H9 (cell line): ENCODE measurements at regions not wholly inside any gene's neighbourhood (a gene's known extent, or its start where the extent isn't known, plus 50 kb on each side); places are given as distances from the start of the nearest gene placed in this dataset.

Source experiments
- DNase-seq: peaks from one replicate; pipeline ENCODE4 v3.0.0-alpha.2; 2017
- H2AFZ ChIP-seq: one replicate; pipeline ENCODE4 v1.6.1; 2013; ENCODE audit warnings: mild to moderate bottlenecking, low read length, control low read depth, moderate library complexity
- H2AK5ac ChIP-seq: 2 replicates; pipeline ENCODE4 v1.6.1; 2013; ENCODE audit warnings: low read length, control low read depth, mixed read lengths; ENCODE audit not compliant: insufficient read length
- H2BK120ac ChIP-seq: one replicate; pipeline ENCODE4 v1.6.1; 2013; ENCODE audit warnings: low read depth, mild to moderate bottlenecking, low read length, control low read depth, inconsistent platforms; ENCODE audit not compliant: poor library complexity, severe bottlenecking
- H2BK12ac ChIP-seq: 2 replicates; pipeline ENCODE4 v1.6.1; 2013; ENCODE audit warnings: low read length, control low read depth, mixed read lengths, low read depth; ENCODE audit not compliant: insufficient read length
- H2BK15ac ChIP-seq: 2 replicates; pipeline ENCODE4 v1.6.1; 2013; ENCODE audit warnings: low read depth, low read length, control low read depth
- H2BK20ac ChIP-seq: one replicate; pipeline ENCODE4 v1.6.1; 2013; ENCODE audit warnings: low read depth, mild to moderate bottlenecking, low read length, control low read depth, inconsistent platforms; ENCODE audit not compliant: poor library complexity, severe bottlenecking
- H2BK5ac ChIP-seq: 2 replicates; pipeline ENCODE4 v1.6.1; 2013; ENCODE audit warnings: low read length, control low read depth, mixed read lengths; ENCODE audit not compliant: insufficient read length
- H3K14ac ChIP-seq: 2 replicates; pipeline ENCODE4 v1.6.1; 2013; ENCODE audit warnings: low read length, control low read depth; ENCODE audit not compliant: insufficient read depth
- H3K18ac ChIP-seq: 2 replicates; pipeline ENCODE4 v1.6.1; 2013; ENCODE audit warnings: low read depth, mild to moderate bottlenecking, mixed read lengths, low read length, control low read depth; ENCODE audit not compliant: insufficient read length
- H3K23ac ChIP-seq: 2 replicates; pipeline ENCODE4 v1.6.1; 2013; ENCODE audit warnings: low read length, control low read depth, mixed read lengths, low read depth; ENCODE audit not compliant: insufficient read length
- H3K23me2 ChIP-seq: 2 replicates; pipeline ENCODE4 v1.6.1; 2013; ENCODE audit warnings: low read depth, mild to moderate bottlenecking, mixed read lengths, low read length, control low read depth; ENCODE audit not compliant: insufficient read length, poor library complexity, severe bottlenecking
- H3K27ac ChIP-seq: 2 replicates; pipeline ENCODE4 v1.5.1; 2013; ENCODE audit warnings: low read length, control low read depth, mixed read lengths, low read depth; ENCODE audit not compliant: insufficient read length
- H3K27me3 ChIP-seq: 2 replicates; pipeline ENCODE4 v1.6.1; 2013; ENCODE audit warnings: low read length, control low read depth, inconsistent platforms; ENCODE audit not compliant: insufficient read depth
- H3K4ac ChIP-seq: 2 replicates; pipeline ENCODE4 v1.6.1; 2013; ENCODE audit warnings: low read depth, mild to moderate bottlenecking, control low read depth, inconsistent platforms, low read length, moderate library complexity
- H3K4me1 ChIP-seq: 2 replicates; pipeline ENCODE4 v1.6.1; 2013; ENCODE audit warnings: low read length, control low read depth, inconsistent platforms; ENCODE audit not compliant: insufficient read depth
- H3K4me2 ChIP-seq: 2 replicates; pipeline ENCODE4 v1.6.1; 2013; ENCODE audit warnings: low read length, control low read depth, mixed read lengths; ENCODE audit not compliant: insufficient read length, insufficient read depth
- H3K56ac ChIP-seq: 2 replicates; pipeline ENCODE4 v1.6.1; 2013; ENCODE audit warnings: low read depth, mild to moderate bottlenecking, mixed read lengths, low read length, control low read depth; ENCODE audit not compliant: insufficient read length
- H3K79me1 ChIP-seq: 2 replicates; pipeline ENCODE4 v1.6.1; 2013; ENCODE audit warnings: low read depth, mild to moderate bottlenecking, moderate library complexity, low read length, control low read depth, inconsistent platforms; ENCODE audit not compliant: insufficient read depth, poor library complexity, severe bottlenecking
- H3K79me2 ChIP-seq: 2 replicates; pipeline ENCODE4 v1.6.1; 2013; ENCODE audit warnings: low read length, control low read depth, inconsistent platforms; ENCODE audit not compliant: insufficient read depth
- H3K9ac ChIP-seq: 2 replicates; pipeline ENCODE4 v1.6.1; 2013; ENCODE audit warnings: low read length, control low read depth, mixed read lengths; ENCODE audit not compliant: insufficient read length; ENCODE audit errors: extremely low read depth
- H3K9me3 ChIP-seq: one replicate; pipeline ENCODE4 v1.6.1; 2013; ENCODE audit warnings: low read depth, low read length, inconsistent platforms; ENCODE audit not compliant: control insufficient read depth
- H3T11ph ChIP-seq: one replicate; pipeline ENCODE4 v1.6.1; 2013; ENCODE audit warnings: mild to moderate bottlenecking, low read length, control low read depth, inconsistent platforms
- H4K20me1 ChIP-seq: one replicate; pipeline ENCODE4 v1.6.1; 2013; ENCODE audit not compliant: control insufficient read depth, insufficient read length, insufficient read depth
- H4K5ac ChIP-seq: 2 replicates; pipeline ENCODE4 v1.6.1; 2013; ENCODE audit warnings: low read depth, mild to moderate bottlenecking, mixed read lengths, low read length, control low read depth; ENCODE audit not compliant: insufficient read length
- H4K8ac ChIP-seq: replicated peaks from 2 replicates; pipeline ENCODE4 v1.6.1; 2013; ENCODE audit warnings: low read length, control low read depth, mixed read lengths, low read depth; ENCODE audit not compliant: insufficient read length
- H4K91ac ChIP-seq: 2 replicates; pipeline ENCODE4 v1.6.1; 2013; ENCODE audit warnings: low read depth, mild to moderate bottlenecking, moderate library complexity, mixed read lengths, low read length, control low read depth; ENCODE audit not compliant: insufficient read length
- H3K27ac Mint-ChIP-seq, 3 experiments: 2 replicates in 2 of 3; 3 replicates in 1 of 3; pipeline ENCODE4 v1.8.0; 2020 to 2021; ENCODE audit warnings: mixed read lengths in 3 of 3, mild to moderate bottlenecking in 1 of 3, moderate library complexity in 1 of 3
- H3K27me3 Mint-ChIP-seq: 2 replicates; pipeline ENCODE4 v1.8.0; 2021; ENCODE audit warnings: low read depth, mild to moderate bottlenecking, moderate library complexity, mixed read lengths
- H3K36me3 Mint-ChIP-seq, 3 experiments: 2 replicates in 2 of 3; 3 replicates in 1 of 3; pipeline ENCODE4 v1.8.0; 2020 to 2021; ENCODE audit warnings: low read depth in 3 of 3, mixed read lengths in 3 of 3; ENCODE audit not compliant: insufficient read depth in 1 of 3
- H3K4me1 Mint-ChIP-seq, 2 experiments: 2 replicates each; pipeline ENCODE4 v1.8.0; 2020; ENCODE audit warnings: mixed read lengths in 2 of 2
- H3K4me3 Mint-ChIP-seq, 2 experiments: 2 replicates in 1 of 2; 3 replicates in 1 of 2; pipeline ENCODE4 v1.8.0; 2020 to 2021; ENCODE audit warnings: mild to moderate bottlenecking in 2 of 2, mixed read lengths in 2 of 2, moderate library complexity in 1 of 2
- H3K9me3 Mint-ChIP-seq, 2 experiments: 2 replicates in 1 of 2; 3 replicates in 1 of 2; pipeline ENCODE4 v1.8.0; 2020; ENCODE audit warnings: mild to moderate bottlenecking in 2 of 2, mixed read lengths in 2 of 2, moderate library complexity in 1 of 2
- CTCF ChIP-seq: fragments of 200-600 bp; sonication (generic); conservative IDR thresholded peaks from 3 replicates; pipeline ENCODE4 v1.8.0; 2021; ENCODE audit warnings: antibody characterized with exemption, mild to moderate bottlenecking
- WGBS: extraction: QIAGEN DNeasy Blood & Tissue Kit; methylation state at CpG from one replicate; pipeline ENCODE4 v1.1.7; 2013; ENCODE audit warnings: missing lambda C conversion rate, low lambda C conversion rate, mixed read lengths; ENCODE audit not compliant: insufficient read length; ENCODE audit errors: extremely low coverage; 5-methylcytosine and 5-hydroxymethylcytosine counted together

DNA sequence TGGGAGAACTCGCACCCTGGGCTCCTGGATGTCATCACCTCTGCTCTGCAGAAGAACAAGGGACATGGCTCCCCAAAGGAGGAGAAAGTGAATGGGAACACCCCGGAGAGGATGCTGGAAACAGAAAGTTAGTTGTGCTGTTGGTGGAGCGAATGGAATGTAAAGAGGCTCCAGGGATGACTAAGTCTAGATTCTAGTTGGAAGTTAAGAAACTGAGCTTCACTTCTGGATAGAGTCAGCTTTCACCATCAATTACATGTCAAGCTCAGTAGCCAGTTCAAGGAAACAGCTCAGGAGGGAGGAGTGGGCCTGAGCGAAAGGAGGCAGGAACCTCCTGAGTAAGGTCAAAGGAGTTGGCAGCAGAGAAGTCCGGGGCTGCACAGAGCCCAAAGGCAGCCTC, 132.1 kb upstream of the ARID1B start:
- Mint-ChIP-seq H3K4me1 (peaks cover 4 to 7% of the 10 kb centered on the region in 2 experiments; a peak in 3 of 4 replicates), H3K9me3 (no peaks in the 10 kb centered on the region), H3K36me3 (no peaks in the 10 kb centered on the region), H3K4me3 (no peak overlapping the region), H3K27ac (no peak overlapping the region), H3K27me3 (peaks cover 3% of the 10 kb centered on the region)
- Histone ChIP-seq H2BK15ac (no peak overlapping the region), H3K9me3 (no peaks in the 10 kb centered on the region), H4K5ac (no peak overlapping the region), H4K91ac (no peak overlapping the region), H3T11ph (no peak overlapping the region), H2BK120ac (no peak overlapping the region), H2BK5ac (no peak overlapping the region), H3K4ac (no peak overlapping the region), H3K56ac (no peak overlapping the region), H3K18ac (no peak overlapping the region), H2AFZ (no peak overlapping the region), H3K23ac (no peak overlapping the region), H3K9ac (no peak overlapping the region), H3K14ac (0 out of 2 replicates have a peak overlapping the region, but pooled peaks have one; percentile 29), H3K79me2 (no peaks in the 10 kb centered on the region), H3K79me1 (no peaks in the 10 kb centered on the region), H3K4me2 (no peak overlapping the region), H4K20me1 (no peaks in the 10 kb centered on the region), H2BK20ac (no peak overlapping the region), H2BK12ac (no peak overlapping the region), H4K8ac (no peak overlapping the region), H3K23me2 (no peaks in the 10 kb centered on the region), H2AK5ac (no peak overlapping the region), H3K27ac (no peak overlapping the region), H3K27me3 (no peaks in the 10 kb centered on the region), H3K4me1 (no peaks in the 10 kb centered on the region)
- no peak for DNase-seq
- no CpG with 5 or more reads among the region's 5 CpGs for WGBS
- no peak for TF ChIP-seq CTCF
